HepG2 (cell line): ENCODE measurements at regions not wholly inside any gene's neighbourhood (a gene's known extent, or its start where the extent isn't known, plus 50 kb on each side); places are given as distances from the start of the nearest gene placed in this dataset.

Source experiments
- HIVEP1 ChIP-seq: sonication (generic); formaldehyde crosslinking; IDR thresholded peaks from 2 replicates; pipeline ENCODE4 v1.4.0; 2020; ENCODE audit warnings: mild to moderate bottlenecking, missing genetic modification reagents
- HNRNPLL ChIP-seq: fragments of 200-400 bp; formaldehyde crosslinking; IDR thresholded peaks from 2 replicates; pipeline ENCODE4 v1.6.1; 2017; ENCODE audit warnings: mild to moderate bottlenecking, low read depth, low read length; ENCODE audit not compliant: poor library complexity, severe bottlenecking
- JDP2 ChIP-seq: sonication (generic); formaldehyde crosslinking; IDR thresholded peaks from 2 replicates; pipeline ENCODE4 v1.8.1; 2022; ENCODE audit warnings: missing genetic modification reagents, borderline replicate concordance
- NR2F6 ChIP-seq, 2 experiments: IDR thresholded peaks; 2 replicates each; pipeline ENCODE4 v1.6.1; 2016; ENCODE audit warnings: antibody characterized with exemption in 1 of 2, mild to moderate bottlenecking in 1 of 2
- POLR2AphosphoS2 ChIP-seq: IDR thresholded peaks from 2 replicates; pipeline ENCODE4 v1.6.1; 2011; ENCODE audit warnings: low read depth, low read length, improper control_type of control experiment
- SRF ChIP-seq: IDR thresholded peaks from 2 replicates; pipeline ENCODE4 v1.6.1; 2011; ENCODE audit warnings: mild to moderate bottlenecking, low read depth, low read length, moderate library complexity
- ZNF124 ChIP-seq: sonication (generic); formaldehyde crosslinking; IDR thresholded peaks from 2 replicates; pipeline ENCODE4 v1.4.0; 2020; ENCODE audit warnings: missing genetic modification reagents
- ZNF17 ChIP-seq: sonication (generic); formaldehyde crosslinking; IDR thresholded peaks from 2 replicates; pipeline ENCODE4 v1.5.0; 2020; ENCODE audit warnings: mild to moderate bottlenecking, missing genetic modification reagents
- ZNF562 ChIP-seq: sonication (generic); formaldehyde crosslinking; IDR thresholded peaks from 2 replicates; pipeline ENCODE4 v1.8.0; 2022; ENCODE audit warnings: missing genetic modification reagents, borderline replicate concordance
- ZNF761 ChIP-seq: sonication (generic); formaldehyde crosslinking; conservative IDR thresholded peaks from 2 replicates; pipeline ENCODE4 v1.4.0; 2020; ENCODE audit warnings: mild to moderate bottlenecking, missing genetic modification reagents
- ZNF772 ChIP-seq: sonication (generic); formaldehyde crosslinking; IDR thresholded peaks from 2 replicates; pipeline ENCODE4 v1.5.0; 2020; ENCODE audit warnings: mild to moderate bottlenecking, missing genetic modification reagents
- ZNF788 ChIP-seq: sonication (generic); formaldehyde crosslinking; IDR thresholded peaks from 2 replicates; pipeline ENCODE4 v1.5.0; 2020; ENCODE audit warnings: mild to moderate bottlenecking, missing genetic modification reagents, borderline replicate concordance
- ZSCAN29 ChIP-seq: sonication (generic); formaldehyde crosslinking; conservative IDR thresholded peaks from 2 replicates; pipeline ENCODE4 v1.4.0; 2020; ENCODE audit warnings: mild to moderate bottlenecking, missing genetic modification reagents
- TF ChIP-seq, protein P1 (sequence below): fragments of 450-650 bp; IDR thresholded peaks from 2 replicates; pipeline ENCODE4 v1.6.1; 2017; ENCODE audit warnings: mild to moderate bottlenecking
- TF ChIP-seq, protein P2 (sequence below): sonication (generic); formaldehyde crosslinking; IDR thresholded peaks from 2 replicates; pipeline ENCODE4 v1.4.0; 2020; ENCODE audit warnings: missing genetic modification reagents
- TF ChIP-seq, protein P3 (sequence below): sonication (generic); formaldehyde crosslinking; IDR thresholded peaks from 2 replicates; pipeline ENCODE4 v1.4.0; 2020; ENCODE audit warnings: mild to moderate bottlenecking, missing genetic modification reagents, borderline replicate concordance

DNA sequence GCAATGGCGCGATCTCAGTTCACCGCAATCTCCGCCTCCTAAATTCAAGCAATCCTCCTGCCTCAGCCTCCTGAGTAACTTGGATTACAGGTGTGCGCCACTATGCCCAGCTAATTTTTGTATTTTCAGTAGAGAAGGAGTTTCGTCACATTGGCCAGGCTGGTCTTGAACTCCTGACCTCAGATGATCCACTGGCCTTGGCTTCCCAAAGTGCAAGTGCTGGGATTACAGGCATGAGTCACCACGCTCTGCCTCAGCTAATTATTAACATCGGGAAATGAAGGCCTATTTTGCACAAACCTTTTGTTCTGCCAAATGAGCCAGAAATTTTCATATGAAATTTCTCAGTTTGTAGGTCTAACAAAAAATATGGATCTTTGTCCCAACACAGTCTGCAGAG is 106.7 kb upstream of the ODAD2 start (continued):
- TF ChIP-seq, protein P1, sequence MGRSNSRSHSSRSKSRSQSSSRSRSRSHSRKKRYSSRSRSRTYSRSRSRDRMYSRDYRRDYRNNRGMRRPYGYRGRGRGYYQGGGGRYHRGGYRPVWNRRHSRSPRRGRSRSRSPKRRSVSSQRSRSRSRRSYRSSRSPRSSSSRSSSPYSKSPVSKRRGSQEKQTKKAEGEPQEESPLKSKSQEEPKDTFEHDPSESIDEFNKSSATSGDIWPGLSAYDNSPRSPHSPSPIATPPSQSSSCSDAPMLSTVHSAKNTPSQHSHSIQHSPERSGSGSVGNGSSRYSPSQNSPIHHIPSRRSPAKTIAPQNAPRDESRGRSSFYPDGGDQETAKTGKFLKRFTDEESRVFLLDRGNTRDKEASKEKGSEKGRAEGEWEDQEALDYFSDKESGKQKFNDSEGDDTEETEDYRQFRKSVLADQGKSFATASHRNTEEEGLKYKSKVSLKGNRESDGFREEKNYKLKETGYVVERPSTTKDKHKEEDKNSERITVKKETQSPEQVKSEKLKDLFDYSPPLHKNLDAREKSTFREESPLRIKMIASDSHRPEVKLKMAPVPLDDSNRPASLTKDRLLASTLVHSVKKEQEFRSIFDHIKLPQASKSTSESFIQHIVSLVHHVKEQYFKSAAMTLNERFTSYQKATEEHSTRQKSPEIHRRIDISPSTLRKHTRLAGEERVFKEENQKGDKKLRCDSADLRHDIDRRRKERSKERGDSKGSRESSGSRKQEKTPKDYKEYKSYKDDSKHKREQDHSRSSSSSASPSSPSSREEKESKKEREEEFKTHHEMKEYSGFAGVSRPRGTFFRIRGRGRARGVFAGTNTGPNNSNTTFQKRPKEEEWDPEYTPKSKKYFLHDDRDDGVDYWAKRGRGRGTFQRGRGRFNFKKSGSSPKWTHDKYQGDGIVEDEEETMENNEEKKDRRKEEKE, result no peak
- TF ChIP-seq, protein P2, sequence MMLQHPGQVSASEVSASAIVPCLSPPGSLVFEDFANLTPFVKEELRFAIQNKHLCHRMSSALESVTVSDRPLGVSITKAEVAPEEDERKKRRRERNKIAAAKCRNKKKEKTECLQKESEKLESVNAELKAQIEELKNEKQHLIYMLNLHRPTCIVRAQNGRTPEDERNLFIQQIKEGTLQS (CRISPR knock-in tag), result peak; percentile 74; the same call in 1 of the 2 replicates
- no peak for TF ChIP-seq POLR2AphosphoS2
- TF ChIP-seq, protein P3, sequence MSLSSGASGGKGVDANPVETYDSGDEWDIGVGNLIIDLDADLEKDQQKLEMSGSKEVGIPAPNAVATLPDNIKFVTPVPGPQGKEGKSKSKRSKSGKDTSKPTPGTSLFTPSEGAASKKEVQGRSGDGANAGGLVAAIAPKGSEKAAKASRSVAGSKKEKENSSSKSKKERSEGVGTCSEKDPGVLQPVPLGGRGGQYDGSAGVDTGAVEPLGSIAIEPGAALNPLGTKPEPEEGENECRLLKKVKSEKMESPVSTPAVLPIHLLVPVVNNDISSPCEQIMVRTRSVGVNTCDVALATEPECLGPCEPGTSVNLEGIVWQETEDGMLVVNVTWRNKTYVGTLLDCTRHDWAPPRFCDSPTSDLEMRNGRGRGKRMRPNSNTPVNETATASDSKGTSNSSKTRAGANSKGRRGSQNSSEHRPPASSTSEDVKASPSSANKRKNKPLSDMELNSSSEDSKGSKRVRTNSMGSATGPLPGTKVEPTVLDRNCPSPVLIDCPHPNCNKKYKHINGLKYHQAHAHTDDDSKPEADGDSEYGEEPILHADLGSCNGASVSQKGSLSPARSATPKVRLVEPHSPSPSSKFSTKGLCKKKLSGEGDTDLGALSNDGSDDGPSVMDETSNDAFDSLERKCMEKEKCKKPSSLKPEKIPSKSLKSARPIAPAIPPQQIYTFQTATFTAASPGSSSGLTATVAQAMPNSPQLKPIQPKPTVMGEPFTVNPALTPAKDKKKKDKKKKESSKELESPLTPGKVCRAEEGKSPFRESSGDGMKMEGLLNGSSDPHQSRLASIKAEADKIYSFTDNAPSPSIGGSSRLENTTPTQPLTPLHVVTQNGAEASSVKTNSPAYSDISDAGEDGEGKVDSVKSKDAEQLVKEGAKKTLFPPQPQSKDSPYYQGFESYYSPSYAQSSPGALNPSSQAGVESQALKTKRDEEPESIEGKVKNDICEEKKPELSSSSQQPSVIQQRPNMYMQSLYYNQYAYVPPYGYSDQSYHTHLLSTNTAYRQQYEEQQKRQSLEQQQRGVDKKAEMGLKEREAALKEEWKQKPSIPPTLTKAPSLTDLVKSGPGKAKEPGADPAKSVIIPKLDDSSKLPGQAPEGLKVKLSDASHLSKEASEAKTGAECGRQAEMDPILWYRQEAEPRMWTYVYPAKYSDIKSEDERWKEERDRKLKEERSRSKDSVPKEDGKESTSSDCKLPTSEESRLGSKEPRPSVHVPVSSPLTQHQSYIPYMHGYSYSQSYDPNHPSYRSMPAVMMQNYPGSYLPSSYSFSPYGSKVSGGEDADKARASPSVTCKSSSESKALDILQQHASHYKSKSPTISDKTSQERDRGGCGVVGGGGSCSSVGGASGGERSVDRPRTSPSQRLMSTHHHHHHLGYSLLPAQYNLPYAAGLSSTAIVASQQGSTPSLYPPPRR, result no peak
- peak; percentile 61 for TF ChIP-seq NR2F6 (IDR thresholded peaks at IDR 0.05)
- peak; percentile 24; the same call in 1 of the 2 replicates for TF ChIP-seq NR2F6 (CRISPR knock-in tag; IDR thresholded peaks at IDR 0.05)
- no peak for TF ChIP-seq ZNF761
- TF ChIP-seq JDP2 (CRISPR knock-in tag), result no peak
- no peak for TF ChIP-seq HIVEP1 (CRISPR knock-in tag)
- TF ChIP-seq ZNF124 (CRISPR knock-in tag), result no peak
- TF ChIP-seq ZSCAN29 (CRISPR knock-in tag), result no peak
- no peak for TF ChIP-seq ZNF772 (CRISPR knock-in tag)
- no peak for TF ChIP-seq ZNF17 (CRISPR knock-in tag)
- no peak for TF ChIP-seq SRF
- no peak for TF ChIP-seq ZNF788 (CRISPR knock-in tag)
- TF ChIP-seq HNRNPLL, result no peak
- no peak for TF ChIP-seq ZNF562 (CRISPR knock-in tag)
